GM23338 (cell line): ENCODE measurements at regions not wholly inside any gene's neighbourhood (a gene's known extent, or its start where the extent isn't known, plus 50 kb on each side); places are given as distances from the start of the nearest gene placed in this dataset.
A peak's percentile ranks its signal among the peaks of the same experiment; 100 is the strongest.

Experiments
- ATAC-seq: fragments of 200-7000 bp; cut with Tn5 transposase; 3 replicates; pipeline ENCODE4 v1.9.1; 2020
- DNase-seq: peaks from one replicate; pipeline ENCODE4 v3.0.0-alpha.2; 2015; ENCODE audit warnings: low spot score
- H2AFZ ChIP-seq: fragments of 200-600 bp; sonication (generic); 2 replicates; pipeline ENCODE4 v1.8.0; 2016; ENCODE audit warnings: antibody characterized with exemption, mild to moderate bottlenecking, moderate library complexity
- H3F3A ChIP-seq: fragments of 200-600 bp; sonication (generic); replicated peaks from 2 replicates; pipeline ENCODE4 v1.8.0; 2017; ENCODE audit warnings: antibody characterized with exemption, mixed run types, low read depth
- H3K27ac ChIP-seq: fragments of 200-600 bp; sonication (generic); 2 replicates; pipeline ENCODE4 v1.6.1; 2016; ENCODE audit warnings: low read depth
- H3K27me3 ChIP-seq: fragments of 200-600 bp; sonication (generic); 2 replicates; pipeline ENCODE4 v1.8.0; 2016; ENCODE audit warnings: mild to moderate bottlenecking, mixed run types, moderate library complexity; ENCODE audit not compliant: insufficient read depth
- H3K36me3 ChIP-seq: fragments of 200-600 bp; sonication (generic); 2 replicates; pipeline ENCODE4 v1.8.0; 2016; ENCODE audit warnings: mild to moderate bottlenecking; ENCODE audit not compliant: insufficient read depth
- H3K4me1 ChIP-seq: fragments of 200-600 bp; sonication (generic); 2 replicates; pipeline ENCODE4 v1.8.0; 2016; ENCODE audit warnings: mild to moderate bottlenecking, moderate library complexity; ENCODE audit not compliant: insufficient read depth
- H3K4me2 ChIP-seq: fragments of 200-600 bp; sonication (generic); 2 replicates; pipeline ENCODE4 v1.7.1; 2017; ENCODE audit warnings: mixed run types
- H3K4me3 ChIP-seq: fragments of 200-600 bp; sonication (generic); 2 replicates; pipeline ENCODE4 v1.6.1; 2016; ENCODE audit warnings: mixed run types
- H3K79me2 ChIP-seq: fragments of 200-600 bp; sonication (generic); replicated peaks from 2 replicates; pipeline ENCODE4 v1.8.0; 2017; ENCODE audit warnings: mild to moderate bottlenecking; ENCODE audit not compliant: insufficient read depth
- H3K9me2 ChIP-seq: fragments of 200-600 bp; sonication (generic); 2 replicates; pipeline ENCODE4 v1.8.0; 2017; ENCODE audit not compliant: insufficient read depth
- H4K20me1 ChIP-seq: fragments of 200-600 bp; sonication (generic); replicated peaks from 2 replicates; pipeline ENCODE4 v1.8.0; 2017; ENCODE audit warnings: mild to moderate bottlenecking; ENCODE audit not compliant: insufficient read depth
- H3K27ac Mint-ChIP-seq: 2 replicates; pipeline ENCODE4 v1.8.0; 2020; ENCODE audit warnings: inconsistent platforms, mild to moderate bottlenecking, moderate library complexity, mixed read lengths
- H3K27me3 Mint-ChIP-seq: 3 replicates; pipeline ENCODE4 v1.8.0; 2022; ENCODE audit warnings: low read depth, mild to moderate bottlenecking, moderate library complexity, mixed read lengths, inconsistent platforms; ENCODE audit not compliant: insufficient read depth, poor library complexity
- H3K36me3 Mint-ChIP-seq: 3 replicates; pipeline ENCODE4 v1.8.0; 2021; ENCODE audit warnings: low read depth, mild to moderate bottlenecking, inconsistent platforms, moderate library complexity, mixed read lengths
- H3K4me1 Mint-ChIP-seq: 3 replicates; pipeline ENCODE4 v1.8.0; 2020; ENCODE audit warnings: mild to moderate bottlenecking, inconsistent platforms, mixed read lengths
- H3K4me3 Mint-ChIP-seq: 3 replicates; pipeline ENCODE4 v1.8.0; 2021; ENCODE audit warnings: moderate library complexity, mild to moderate bottlenecking, inconsistent platforms, mixed read lengths
- H3K9me3 Mint-ChIP-seq: 3 replicates; pipeline ENCODE4 v1.8.0; 2020; ENCODE audit warnings: moderate library complexity, mild to moderate bottlenecking, inconsistent platforms, mixed read lengths
- ETS1 ChIP-seq: IDR thresholded peaks from 2 replicates; pipeline ENCODE4 v1.6.1; 2016; ENCODE audit warnings: antibody characterized with exemption
- EZH2 ChIP-seq: fragments of 200-600 bp; sonication (generic); IDR thresholded peaks from one replicate; pipeline ENCODE4 v1.8.0; 2017; ENCODE audit warnings: antibody characterized with exemption, mild to moderate bottlenecking, low read depth; ENCODE audit not compliant: unreplicated experiment
- EZH2phosphoT487 ChIP-seq: fragments of 200-600 bp; sonication (generic); IDR thresholded peaks from one replicate; pipeline ENCODE4 v1.8.1; 2018; ENCODE audit warnings: antibody characterized with exemption; ENCODE audit not compliant: unreplicated experiment
- NANOG ChIP-seq: IDR thresholded peaks from 2 replicates; pipeline ENCODE4 v1.6.1; 2016; ENCODE audit warnings: antibody characterized with exemption, borderline replicate concordance
- STAT1 ChIP-seq: IDR thresholded peaks from one replicate; pipeline ENCODE4 v1.6.1; 2016; ENCODE audit warnings: antibody characterized with exemption; ENCODE audit not compliant: unreplicated experiment
- ZNF114 ChIP-seq: fragments of 250-450 bp; sonication (Bioruptor Pico); IDR thresholded peaks from 2 replicates; pipeline ENCODE4 v1.5.0; 2020; ENCODE audit warnings: mild to moderate bottlenecking, moderate library complexity
- ZNF462 ChIP-seq: fragments of 250-450 bp; sonication (Bioruptor Pico); IDR thresholded peaks from 2 replicates; pipeline ENCODE4 v1.5.0; 2020; ENCODE audit warnings: mild to moderate bottlenecking, moderate library complexity
- TF ChIP-seq, protein P1 (sequence below), 2 experiments: fragments of 200-600 bp in 1 of 2; sonication (generic) in 1 of 2; conservative IDR thresholded peaks; 2 replicates each; pipeline versions ENCODE4 v1.5.1 to v1.6.1; 2016 to 2017; ENCODE audit warnings: antibody characterized with exemption in 2 of 2, low read depth in 2 of 2, mild to moderate bottlenecking in 2 of 2, moderate library complexity in 1 of 2

- Histone ChIP-seq H3K36me3 (no peaks in the 10 kb centered on the region), H3K4me1 (no peaks in the 10 kb centered on the region), H3K27me3 (no peaks in the 10 kb centered on the region), H4K20me1 (no peaks in the 10 kb centered on the region), H3F3A (no peaks in the 10 kb centered on the region), H3K79me2 (no peaks in the 10 kb centered on the region), H2AFZ (no peak overlapping the region), H3K27ac (no peak overlapping the region), H3K9me2 (no peaks in the 10 kb centered on the region; the same call in 1 of the 2 replicates), H3K4me3 (no peak overlapping the region), H3K4me2 (no peak overlapping the region)
- ATAC-seq (no peak), DNase-seq (peak; percentile 14)
- Mint-ChIP-seq H3K4me1 (peaks cover 10% of the 10 kb centered on the region; the same call in 2 of the 3 replicates), H3K27ac (no peak overlapping the region), H3K9me3 (no peaks in the 10 kb centered on the region), H3K36me3 (no peaks in the 10 kb centered on the region), H3K4me3 (no peak overlapping the region), H3K27me3 (no peaks in the 10 kb centered on the region)
- no peak for TF ChIP-seq ETS1
- TF ChIP-seq, protein P1, sequence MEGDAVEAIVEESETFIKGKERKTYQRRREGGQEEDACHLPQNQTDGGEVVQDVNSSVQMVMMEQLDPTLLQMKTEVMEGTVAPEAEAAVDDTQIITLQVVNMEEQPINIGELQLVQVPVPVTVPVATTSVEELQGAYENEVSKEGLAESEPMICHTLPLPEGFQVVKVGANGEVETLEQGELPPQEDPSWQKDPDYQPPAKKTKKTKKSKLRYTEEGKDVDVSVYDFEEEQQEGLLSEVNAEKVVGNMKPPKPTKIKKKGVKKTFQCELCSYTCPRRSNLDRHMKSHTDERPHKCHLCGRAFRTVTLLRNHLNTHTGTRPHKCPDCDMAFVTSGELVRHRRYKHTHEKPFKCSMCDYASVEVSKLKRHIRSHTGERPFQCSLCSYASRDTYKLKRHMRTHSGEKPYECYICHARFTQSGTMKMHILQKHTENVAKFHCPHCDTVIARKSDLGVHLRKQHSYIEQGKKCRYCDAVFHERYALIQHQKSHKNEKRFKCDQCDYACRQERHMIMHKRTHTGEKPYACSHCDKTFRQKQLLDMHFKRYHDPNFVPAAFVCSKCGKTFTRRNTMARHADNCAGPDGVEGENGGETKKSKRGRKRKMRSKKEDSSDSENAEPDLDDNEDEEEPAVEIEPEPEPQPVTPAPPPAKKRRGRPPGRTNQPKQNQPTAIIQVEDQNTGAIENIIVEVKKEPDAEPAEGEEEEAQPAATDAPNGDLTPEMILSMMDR (conservative IDR thresholded peaks at IDR 0.05; ENCODE audit: low read depth in 2 of 2): no peak
- TF ChIP-seq EZH2phosphoT487: no peak
- TF ChIP-seq STAT1: no peak
- no peak for TF ChIP-seq ZNF462
- TF ChIP-seq EZH2: no peak
- no peak for TF ChIP-seq ZNF114 (CRISPR knock-in tag)
- TF ChIP-seq NANOG: no peak
These were observed 155.7 kb downstream of the TNFSF18 start for GRCh38 chr1:172895050-172895460.
